ENCODE measurements at regions not wholly inside any gene's neighbourhood (a gene's known extent, or its start where the extent isn't known, plus 50 kb on each side); places are given as distances from the start of the nearest gene placed in this dataset.

DNA sequence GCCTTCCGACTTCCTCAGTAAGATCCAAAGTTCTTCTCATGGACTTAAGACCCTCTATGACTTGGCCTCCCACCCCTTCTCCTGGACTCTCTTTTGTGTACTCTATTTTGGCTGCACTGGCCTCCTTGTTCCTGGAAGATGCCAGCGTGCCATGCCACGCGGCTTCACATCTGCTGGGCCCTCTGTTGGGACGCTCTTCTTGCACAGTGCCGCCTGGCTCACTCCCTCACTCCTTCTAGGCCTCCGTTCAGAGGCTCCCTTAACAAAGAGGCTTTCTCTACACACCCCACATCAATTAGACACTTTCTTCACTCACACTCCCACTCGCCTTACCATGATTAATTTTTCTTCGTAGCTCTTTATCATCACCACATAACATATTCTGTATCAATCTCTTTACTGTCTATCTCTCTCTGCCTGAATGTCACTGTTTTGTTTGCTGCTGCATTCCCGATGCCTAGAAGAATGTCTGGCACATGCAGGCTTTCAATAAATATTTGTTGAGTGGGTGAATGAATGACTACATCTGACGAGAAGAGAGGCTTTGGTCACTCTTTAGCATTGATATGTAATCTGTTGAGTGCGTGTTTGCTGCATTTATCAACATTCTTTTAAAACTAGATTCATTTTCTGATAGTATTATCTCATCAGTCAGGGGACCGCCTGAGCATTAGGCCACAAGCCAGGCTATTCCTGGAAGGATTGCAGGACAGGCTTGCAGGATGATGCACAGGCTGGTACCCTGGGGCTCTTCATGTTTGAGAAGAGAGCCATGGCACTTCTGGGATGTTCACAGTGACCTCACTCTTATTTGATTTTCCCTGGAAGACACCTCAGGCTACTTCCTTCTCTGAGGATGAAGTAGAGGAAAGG, 60.6 kb upstream of the AMPD3 start:
- TF ChIP-seq, protein P1, sequence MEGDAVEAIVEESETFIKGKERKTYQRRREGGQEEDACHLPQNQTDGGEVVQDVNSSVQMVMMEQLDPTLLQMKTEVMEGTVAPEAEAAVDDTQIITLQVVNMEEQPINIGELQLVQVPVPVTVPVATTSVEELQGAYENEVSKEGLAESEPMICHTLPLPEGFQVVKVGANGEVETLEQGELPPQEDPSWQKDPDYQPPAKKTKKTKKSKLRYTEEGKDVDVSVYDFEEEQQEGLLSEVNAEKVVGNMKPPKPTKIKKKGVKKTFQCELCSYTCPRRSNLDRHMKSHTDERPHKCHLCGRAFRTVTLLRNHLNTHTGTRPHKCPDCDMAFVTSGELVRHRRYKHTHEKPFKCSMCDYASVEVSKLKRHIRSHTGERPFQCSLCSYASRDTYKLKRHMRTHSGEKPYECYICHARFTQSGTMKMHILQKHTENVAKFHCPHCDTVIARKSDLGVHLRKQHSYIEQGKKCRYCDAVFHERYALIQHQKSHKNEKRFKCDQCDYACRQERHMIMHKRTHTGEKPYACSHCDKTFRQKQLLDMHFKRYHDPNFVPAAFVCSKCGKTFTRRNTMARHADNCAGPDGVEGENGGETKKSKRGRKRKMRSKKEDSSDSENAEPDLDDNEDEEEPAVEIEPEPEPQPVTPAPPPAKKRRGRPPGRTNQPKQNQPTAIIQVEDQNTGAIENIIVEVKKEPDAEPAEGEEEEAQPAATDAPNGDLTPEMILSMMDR (IDR thresholded peaks at IDR 0.05) = no peak
- TF ChIP-seq POLR2A (IDR thresholded peaks at IDR 0.05) = no peak
